ENCODE measurements at regions not wholly inside any gene's neighbourhood (a gene's known extent, or its start where the extent isn't known, plus 50 kb on each side); places are given as distances from the start of the nearest gene placed in this dataset.

DNA sequence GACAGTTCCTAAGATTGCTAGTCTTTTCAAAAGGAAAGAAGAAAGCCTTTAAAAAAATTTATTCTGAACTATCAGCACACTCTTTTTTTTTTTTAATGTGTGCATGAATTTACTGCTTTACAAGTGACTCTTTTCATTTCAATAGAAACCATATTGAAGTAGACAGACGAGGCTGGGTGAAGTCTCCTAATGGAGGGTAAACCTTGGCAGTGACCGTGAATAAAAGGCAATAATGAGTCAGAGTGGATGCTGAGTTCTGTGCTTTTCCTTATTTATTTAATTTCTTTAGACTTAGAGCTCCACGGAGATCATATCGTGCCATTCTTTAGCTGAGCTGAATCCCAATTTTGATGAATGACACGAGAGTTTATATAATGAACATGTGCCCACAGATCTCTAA lies 196.9 kb downstream of the PRL start:
- Histone ChIP-seq H3K9ac (ENCODE audit: insufficient read length) (no peak overlapping the region), H3K9me3 (ENCODE audit: low read depth, low read length) (no peaks in the 10 kb centered on the region), H3K36me3 (ENCODE audit: insufficient read depth, low read length) (no peaks in the 10 kb centered on the region), H3K27ac (no peak overlapping the region), H3K4me3 (no peak overlapping the region)
- DNase-seq (ENCODE audit: low read depth, low spot score) = no peak
- no peak for TF ChIP-seq POLR2AphosphoS5 (IDR thresholded peaks at IDR 0.05; ENCODE audit: borderline replicate concordance, low read depth, low read length)
- no peak for TF ChIP-seq FOXP2 (optimal IDR thresholded peaks at IDR 0.05; ENCODE audit: control extremely low read depth, extremely low read length, insufficient read depth)
- no peak for TF ChIP-seq EZH2 (IDR thresholded peaks at IDR 0.05)

DNA sequence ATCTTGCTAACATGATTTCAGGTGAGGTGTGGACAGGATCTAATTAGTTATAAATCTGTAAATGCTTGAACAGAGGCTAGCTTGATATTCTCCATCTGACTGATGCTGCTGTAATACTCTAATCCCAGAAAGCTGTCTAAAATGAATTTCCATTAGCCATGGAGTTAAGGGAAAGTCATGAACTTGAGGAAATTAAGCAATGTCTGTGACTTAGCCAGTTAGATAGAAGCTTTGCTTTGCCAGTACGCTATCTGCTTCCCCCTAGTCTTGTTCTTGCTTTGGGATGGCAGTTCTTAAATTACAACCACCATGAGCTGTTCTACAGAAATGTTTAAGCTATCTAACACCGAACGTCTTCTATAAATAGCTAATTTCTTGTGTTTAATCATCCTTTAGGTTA lies 195.7 kb downstream of the PRL start:
- Histone ChIP-seq H3K27ac (no peak overlapping the region), H3K9ac (ENCODE audit: insufficient read length) (no peak overlapping the region), H3K4me3 (no peak overlapping the region), H3K36me3 (ENCODE audit: insufficient read depth, low read length) (no peaks in the 10 kb centered on the region), H3K9me3 (ENCODE audit: low read depth, low read length) (no peaks in the 10 kb centered on the region)
- no peak for TF ChIP-seq EZH2 (IDR thresholded peaks at IDR 0.05)
- no peak for TF ChIP-seq FOXP2 (optimal IDR thresholded peaks at IDR 0.05; ENCODE audit: control extremely low read depth, extremely low read length, insufficient read depth)
- TF ChIP-seq POLR2AphosphoS5 (IDR thresholded peaks at IDR 0.05; ENCODE audit: borderline replicate concordance, low read depth, low read length) = no peak
- DNase-seq (ENCODE audit: low read depth, low spot score) = no peak

DNA sequence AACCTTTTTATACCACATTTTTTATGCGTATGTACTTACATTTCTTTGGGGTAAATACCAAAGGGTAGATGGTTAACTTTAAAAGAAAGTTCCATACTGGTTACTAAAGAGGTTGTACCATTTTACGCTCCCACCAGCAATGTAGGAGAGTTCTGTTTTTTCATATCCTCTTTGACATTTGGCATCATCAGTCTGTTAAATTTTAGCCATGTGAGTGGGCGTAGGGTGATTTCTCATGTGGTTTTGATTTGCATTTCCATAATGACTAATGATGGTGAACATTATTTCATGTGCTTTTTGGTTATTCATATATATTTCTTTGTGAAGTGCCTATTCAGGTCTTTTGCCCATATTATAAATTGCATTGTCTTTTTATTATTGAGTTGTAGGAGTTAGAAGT lies 194.2 kb downstream of the PRL start:
- no peaks in the 10 kb centered on the region for H3K36me3 ChIP-seq (ENCODE audit: insufficient read depth, low read length)
- no peak overlapping the region for H3K4me3 ChIP-seq
- no peak for DNase-seq (ENCODE audit: low read depth, low spot score)
- H3K9me3 ChIP-seq (ENCODE audit: low read depth, low read length) = no peaks in the 10 kb centered on the region
- no peak overlapping the region for H3K9ac ChIP-seq (ENCODE audit: insufficient read length)
- no peak for TF ChIP-seq POLR2AphosphoS5 (IDR thresholded peaks at IDR 0.05; ENCODE audit: borderline replicate concordance, low read depth, low read length)
- no peak for TF ChIP-seq FOXP2 (optimal IDR thresholded peaks at IDR 0.05; ENCODE audit: control extremely low read depth, extremely low read length, insufficient read depth)
- TF ChIP-seq EZH2 (IDR thresholded peaks at IDR 0.05) = no peak
- no peak overlapping the region for H3K27ac ChIP-seq

DNA sequence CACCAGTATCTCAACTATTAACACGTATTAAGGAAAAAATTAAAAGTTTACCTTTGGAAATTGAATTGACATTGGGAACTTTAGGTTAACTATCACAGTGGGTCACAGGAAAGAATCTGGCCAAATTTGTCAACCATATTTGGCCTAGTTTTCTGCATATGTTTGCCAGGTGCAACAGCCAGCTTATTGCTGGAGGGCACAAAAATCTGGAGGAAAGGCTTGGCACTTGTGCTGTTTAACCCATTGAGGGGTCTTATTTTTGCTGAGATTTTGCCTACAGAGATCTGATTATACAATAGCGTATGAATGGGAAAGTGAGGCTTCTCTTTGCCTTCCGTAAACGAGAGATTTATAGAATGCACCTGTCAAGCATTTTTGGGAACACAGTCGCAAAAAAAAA lies 190.4 kb downstream of the PRL start:
- no peaks in the 10 kb centered on the region for H3K36me3 ChIP-seq (ENCODE audit: insufficient read depth, low read length)
- H3K27ac ChIP-seq = no peak overlapping the region
- DNase-seq (ENCODE audit: low read depth, low spot score) = no peak

DNA sequence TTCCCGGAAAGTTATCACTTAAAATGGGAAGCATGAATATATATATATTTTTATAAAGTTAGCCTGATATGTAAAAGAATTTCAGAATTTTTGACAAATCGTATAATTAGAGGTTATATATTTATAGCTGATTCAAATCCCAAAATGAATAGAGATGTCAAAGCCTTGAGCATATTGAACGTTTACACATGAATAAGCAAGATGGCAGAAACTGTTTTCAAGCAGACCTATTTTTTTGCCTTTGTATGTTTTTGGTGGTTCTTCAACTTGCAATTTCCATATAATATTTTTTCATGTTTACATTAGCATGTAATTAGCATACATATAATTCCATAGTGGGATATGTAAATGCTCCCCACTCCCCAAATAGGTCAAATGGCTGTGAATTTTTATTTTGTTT lies 189.9 kb downstream of the PRL start:
- DNase-seq (ENCODE audit: low read depth, low spot score) = no peak
- TF ChIP-seq EZH2 (IDR thresholded peaks at IDR 0.05) (no peak), FOXP2 (optimal IDR thresholded peaks at IDR 0.05; ENCODE audit: control extremely low read depth, extremely low read length, insufficient read depth) (no peak), POLR2AphosphoS5 (IDR thresholded peaks at IDR 0.05; ENCODE audit: borderline replicate concordance, low read depth, low read length) (no peak)
- Histone ChIP-seq H3K36me3 (ENCODE audit: insufficient read depth, low read length) (no peaks in the 10 kb centered on the region), H3K4me3 (no peak overlapping the region), H3K9ac (ENCODE audit: insufficient read length) (no peak overlapping the region), H3K27ac (no peak overlapping the region), H3K9me3 (ENCODE audit: low read depth, low read length) (no peaks in the 10 kb centered on the region)

More for the DNA sequence above, 190.4 kb downstream of the PRL start:
- H3K4me3 ChIP-seq = no peak overlapping the region
- no peak overlapping the region for H3K9ac ChIP-seq (ENCODE audit: insufficient read length)
- no peaks in the 10 kb centered on the region for H3K9me3 ChIP-seq (ENCODE audit: low read depth, low read length)
- TF ChIP-seq EZH2 (IDR thresholded peaks at IDR 0.05) (no peak), POLR2AphosphoS5 (IDR thresholded peaks at IDR 0.05; ENCODE audit: borderline replicate concordance, low read depth, low read length) (no peak), FOXP2 (optimal IDR thresholded peaks at IDR 0.05; ENCODE audit: control extremely low read depth, extremely low read length, insufficient read depth) (no peak)

DNA sequence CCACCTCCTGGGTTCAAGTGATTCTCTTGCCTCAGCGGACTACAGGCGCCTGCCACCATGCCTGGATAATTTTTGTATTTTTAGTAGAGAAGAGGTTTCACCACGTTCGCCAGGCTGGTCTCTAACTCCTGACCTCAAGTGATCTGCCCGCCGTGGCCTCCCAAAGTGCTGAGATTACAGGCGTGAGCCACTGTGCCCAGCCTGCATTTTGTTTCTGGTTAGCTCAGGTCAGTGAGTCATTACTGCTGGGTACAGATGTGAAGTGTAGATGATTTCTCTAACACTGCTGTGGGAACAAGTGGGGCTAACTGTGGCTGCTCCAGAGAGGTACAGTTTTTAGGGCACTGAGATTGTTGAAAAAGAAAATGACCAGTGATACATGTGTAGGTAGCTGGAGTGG lies 188.6 kb downstream of the PRL start:
- no peaks in the 10 kb centered on the region for H3K9me3 ChIP-seq (ENCODE audit: low read depth, low read length)
- DNase-seq (ENCODE audit: low read depth, low spot score) = no peak
- TF ChIP-seq EZH2 (IDR thresholded peaks at IDR 0.05) (no peak), FOXP2 (optimal IDR thresholded peaks at IDR 0.05; ENCODE audit: control extremely low read depth, extremely low read length, insufficient read depth) (no peak), POLR2AphosphoS5 (IDR thresholded peaks at IDR 0.05; ENCODE audit: borderline replicate concordance, low read depth, low read length) (no peak)
- no peak overlapping the region for H3K4me3 ChIP-seq
- no peaks in the 10 kb centered on the region for H3K36me3 ChIP-seq (ENCODE audit: insufficient read depth, low read length)
- H3K9ac ChIP-seq (ENCODE audit: insufficient read length) = no peak overlapping the region
- no peak overlapping the region for H3K27ac ChIP-seq

DNA sequence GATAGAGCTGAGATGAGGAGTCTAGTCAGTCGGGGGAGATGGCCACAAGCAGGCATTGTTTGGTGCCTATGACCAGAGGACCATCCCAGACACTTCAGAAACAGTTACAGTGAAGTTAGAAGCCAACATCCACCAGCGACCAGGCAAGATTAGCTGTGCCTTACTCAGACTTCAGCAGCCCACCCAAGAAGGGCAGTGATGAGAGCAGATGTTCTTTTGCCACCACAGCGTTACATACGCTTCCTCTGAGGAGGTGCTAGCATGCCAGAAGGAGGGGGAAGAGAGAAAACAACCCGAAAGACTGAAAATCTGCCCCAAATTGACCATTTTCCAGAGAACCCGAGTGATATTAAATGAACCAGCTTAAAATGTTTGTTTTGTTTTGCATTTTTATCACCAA lies 186.8 kb downstream of the PRL start:
- H3K36me3 ChIP-seq (ENCODE audit: insufficient read depth, low read length) = no peaks in the 10 kb centered on the region
- H3K9ac ChIP-seq (ENCODE audit: insufficient read length) = no peak overlapping the region
- H3K9me3 ChIP-seq (ENCODE audit: low read depth, low read length) = no peaks in the 10 kb centered on the region
- no peak overlapping the region for H3K4me3 ChIP-seq
- TF ChIP-seq EZH2 (IDR thresholded peaks at IDR 0.05) (no peak), FOXP2 (optimal IDR thresholded peaks at IDR 0.05; ENCODE audit: control extremely low read depth, extremely low read length, insufficient read depth) (no peak), POLR2AphosphoS5 (IDR thresholded peaks at IDR 0.05; ENCODE audit: borderline replicate concordance, low read depth, low read length) (no peak)
- H3K27ac ChIP-seq = no peak overlapping the region
- no peak for DNase-seq (ENCODE audit: low read depth, low spot score)

DNA sequence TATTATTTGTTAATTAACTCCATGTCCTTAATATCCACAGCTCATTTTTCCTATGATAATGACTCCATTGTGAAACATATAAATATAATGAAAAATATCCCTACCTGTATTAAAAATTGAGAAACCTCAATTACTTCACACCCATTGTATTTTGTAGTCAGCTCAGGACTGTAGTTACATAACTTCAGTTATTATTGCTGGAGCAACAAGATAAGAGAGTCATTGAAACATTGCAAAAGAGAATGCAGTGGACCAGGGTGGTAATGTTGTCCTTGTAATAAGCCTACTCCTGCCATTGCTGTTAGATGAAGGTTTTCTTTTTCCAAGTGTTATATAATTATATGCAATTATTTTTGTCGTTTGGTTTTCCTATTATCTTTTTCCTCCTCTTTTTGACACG lies 184.4 kb downstream of the PRL start:
- H3K27ac ChIP-seq = no peak overlapping the region
- DNase-seq (ENCODE audit: low read depth, low spot score) = no peak
- no peak overlapping the region for H3K4me3 ChIP-seq
- H3K9me3 ChIP-seq (ENCODE audit: low read depth, low read length) = no peaks in the 10 kb centered on the region
- TF ChIP-seq FOXP2 (optimal IDR thresholded peaks at IDR 0.05; ENCODE audit: control extremely low read depth, extremely low read length, insufficient read depth) (no peak), EZH2 (IDR thresholded peaks at IDR 0.05) (no peak), POLR2AphosphoS5 (IDR thresholded peaks at IDR 0.05; ENCODE audit: borderline replicate concordance, low read depth, low read length) (no peak)
- no peak overlapping the region for H3K9ac ChIP-seq (ENCODE audit: insufficient read length)
- no peaks in the 10 kb centered on the region for H3K36me3 ChIP-seq (ENCODE audit: insufficient read depth, low read length)

DNA sequence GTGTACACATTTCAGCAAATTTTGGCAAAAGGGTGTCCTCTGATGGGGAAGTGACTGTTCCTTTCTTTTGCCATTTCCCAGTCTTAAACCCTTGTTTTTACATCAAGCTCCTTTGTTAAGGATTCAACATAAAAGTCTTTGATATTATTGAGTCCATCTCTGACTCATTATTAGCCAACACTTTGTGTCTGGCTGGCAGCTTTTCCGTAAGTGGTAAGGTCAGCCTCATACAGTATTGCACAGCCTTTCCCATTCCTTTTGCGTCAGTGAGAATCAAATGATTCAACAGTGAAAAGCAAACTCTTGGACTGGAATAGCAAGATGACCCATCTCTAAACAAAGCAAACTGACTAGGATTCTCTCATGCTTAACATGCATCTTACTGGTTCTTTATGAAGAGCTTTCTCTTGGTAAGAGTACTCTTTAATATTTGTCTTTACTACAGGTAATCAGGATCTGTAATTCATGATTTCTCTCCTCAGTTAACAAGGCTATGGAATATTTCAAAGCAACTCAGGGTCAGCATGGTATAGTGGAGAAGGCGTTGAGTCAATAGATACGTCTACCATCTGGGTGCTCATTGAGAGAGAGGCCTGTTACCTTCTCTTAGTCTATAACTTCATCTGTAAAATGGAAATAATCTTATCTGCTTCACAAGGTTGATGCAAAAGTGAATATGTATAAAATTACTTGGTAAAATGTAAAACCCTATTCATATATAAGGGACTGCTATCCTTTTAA lies 183.6 kb downstream of the PRL start:
- no peaks in the 10 kb centered on the region for H3K9me3 ChIP-seq (ENCODE audit: low read depth, low read length)
- no peak overlapping the region for H3K4me3 ChIP-seq
- H3K9ac ChIP-seq (ENCODE audit: insufficient read length) = no peak overlapping the region
- H3K27ac ChIP-seq = no peak overlapping the region
- DNase-seq (ENCODE audit: low read depth, low spot score) = no peak
- TF ChIP-seq POLR2AphosphoS5 (IDR thresholded peaks at IDR 0.05; ENCODE audit: borderline replicate concordance, low read depth, low read length) (no peak), EZH2 (IDR thresholded peaks at IDR 0.05) (no peak), FOXP2 (optimal IDR thresholded peaks at IDR 0.05; ENCODE audit: control extremely low read depth, extremely low read length, insufficient read depth) (no peak)
- no peaks in the 10 kb centered on the region for H3K36me3 ChIP-seq (ENCODE audit: insufficient read depth, low read length)
